GM23338 (cell line): ENCODE measurements at regions not wholly inside any gene's neighbourhood (a gene's known extent, or its start where the extent isn't known, plus 50 kb on each side); places are given as distances from the start of the nearest gene placed in this dataset.
"Not testable (repeated sequence)": the region's sequence is repeated elsewhere in the genome, so short reads cannot be mapped to it uniquely, and the experiment has no call there.

ENCODE experiments used
- ATAC-seq: fragments of 200-7000 bp; cut with Tn5 transposase; 3 replicates; pipeline ENCODE4 v1.9.1; 2020
- DNase-seq: peaks from one replicate; pipeline ENCODE4 v3.0.0-alpha.2; 2015; ENCODE audit warnings: low spot score
- H2AFZ ChIP-seq: fragments of 200-600 bp; sonication (generic); 2 replicates; pipeline ENCODE4 v1.8.0; 2016; ENCODE audit warnings: antibody characterized with exemption, mild to moderate bottlenecking, moderate library complexity
- H3F3A ChIP-seq: fragments of 200-600 bp; sonication (generic); replicated peaks from 2 replicates; pipeline ENCODE4 v1.8.0; 2017; ENCODE audit warnings: antibody characterized with exemption, mixed run types, low read depth
- H3K27ac ChIP-seq: fragments of 200-600 bp; sonication (generic); 2 replicates; pipeline ENCODE4 v1.6.1; 2016; ENCODE audit warnings: low read depth
- H3K27me3 ChIP-seq: fragments of 200-600 bp; sonication (generic); 2 replicates; pipeline ENCODE4 v1.8.0; 2016; ENCODE audit warnings: mild to moderate bottlenecking, mixed run types, moderate library complexity; ENCODE audit not compliant: insufficient read depth
- H3K36me3 ChIP-seq: fragments of 200-600 bp; sonication (generic); 2 replicates; pipeline ENCODE4 v1.8.0; 2016; ENCODE audit warnings: mild to moderate bottlenecking; ENCODE audit not compliant: insufficient read depth
- H3K4me1 ChIP-seq: fragments of 200-600 bp; sonication (generic); 2 replicates; pipeline ENCODE4 v1.8.0; 2016; ENCODE audit warnings: mild to moderate bottlenecking, moderate library complexity; ENCODE audit not compliant: insufficient read depth
- H3K4me2 ChIP-seq: fragments of 200-600 bp; sonication (generic); 2 replicates; pipeline ENCODE4 v1.7.1; 2017; ENCODE audit warnings: mixed run types
- H3K4me3 ChIP-seq: fragments of 200-600 bp; sonication (generic); 2 replicates; pipeline ENCODE4 v1.6.1; 2016; ENCODE audit warnings: mixed run types
- H3K79me2 ChIP-seq: fragments of 200-600 bp; sonication (generic); replicated peaks from 2 replicates; pipeline ENCODE4 v1.8.0; 2017; ENCODE audit warnings: mild to moderate bottlenecking; ENCODE audit not compliant: insufficient read depth
- H3K9me2 ChIP-seq: fragments of 200-600 bp; sonication (generic); 2 replicates; pipeline ENCODE4 v1.8.0; 2017; ENCODE audit not compliant: insufficient read depth
- H4K20me1 ChIP-seq: fragments of 200-600 bp; sonication (generic); replicated peaks from 2 replicates; pipeline ENCODE4 v1.8.0; 2017; ENCODE audit warnings: mild to moderate bottlenecking; ENCODE audit not compliant: insufficient read depth
- H3K27ac Mint-ChIP-seq: 2 replicates; pipeline ENCODE4 v1.8.0; 2020; ENCODE audit warnings: inconsistent platforms, mild to moderate bottlenecking, moderate library complexity, mixed read lengths
- H3K27me3 Mint-ChIP-seq: 3 replicates; pipeline ENCODE4 v1.8.0; 2022; ENCODE audit warnings: low read depth, mild to moderate bottlenecking, moderate library complexity, mixed read lengths, inconsistent platforms; ENCODE audit not compliant: insufficient read depth, poor library complexity
- H3K36me3 Mint-ChIP-seq: 3 replicates; pipeline ENCODE4 v1.8.0; 2021; ENCODE audit warnings: low read depth, mild to moderate bottlenecking, inconsistent platforms, moderate library complexity, mixed read lengths
- H3K4me1 Mint-ChIP-seq: 3 replicates; pipeline ENCODE4 v1.8.0; 2020; ENCODE audit warnings: mild to moderate bottlenecking, inconsistent platforms, mixed read lengths
- H3K4me3 Mint-ChIP-seq: 3 replicates; pipeline ENCODE4 v1.8.0; 2021; ENCODE audit warnings: moderate library complexity, mild to moderate bottlenecking, inconsistent platforms, mixed read lengths
- H3K9me3 Mint-ChIP-seq: 3 replicates; pipeline ENCODE4 v1.8.0; 2020; ENCODE audit warnings: moderate library complexity, mild to moderate bottlenecking, inconsistent platforms, mixed read lengths
- CREB1 ChIP-seq: fragments of 250-450 bp; sonication (Bioruptor Pico); IDR thresholded peaks from 2 replicates; pipeline ENCODE4 v1.5.0; 2020; ENCODE audit warnings: low read depth, mild to moderate bottlenecking, moderate library complexity
- CTCF ChIP-seq, 2 experiments: fragments of 200-600 bp in 1 of 2; sonication (generic) in 1 of 2; conservative IDR thresholded peaks; 2 replicates each; pipeline versions ENCODE4 v1.5.1 to v1.6.1; 2016 to 2017; ENCODE audit warnings: antibody characterized with exemption in 2 of 2, low read depth in 2 of 2, mild to moderate bottlenecking in 2 of 2, moderate library complexity in 1 of 2
- ETS1 ChIP-seq: IDR thresholded peaks from 2 replicates; pipeline ENCODE4 v1.6.1; 2016; ENCODE audit warnings: antibody characterized with exemption
- EZH2 ChIP-seq: fragments of 200-600 bp; sonication (generic); IDR thresholded peaks from one replicate; pipeline ENCODE4 v1.8.0; 2017; ENCODE audit warnings: antibody characterized with exemption, mild to moderate bottlenecking, low read depth; ENCODE audit not compliant: unreplicated experiment
- EZH2phosphoT487 ChIP-seq: fragments of 200-600 bp; sonication (generic); IDR thresholded peaks from one replicate; pipeline ENCODE4 v1.8.1; 2018; ENCODE audit warnings: antibody characterized with exemption; ENCODE audit not compliant: unreplicated experiment
- JUNB ChIP-seq: IDR thresholded peaks from one replicate; pipeline ENCODE4 v1.6.1; 2016; ENCODE audit warnings: antibody characterized with exemption; ENCODE audit not compliant: unreplicated experiment
- NANOG ChIP-seq: IDR thresholded peaks from 2 replicates; pipeline ENCODE4 v1.6.1; 2016; ENCODE audit warnings: antibody characterized with exemption, borderline replicate concordance
- POLR2AphosphoS5 ChIP-seq: IDR thresholded peaks from 2 replicates; pipeline ENCODE4 v1.6.1; 2016; ENCODE audit warnings: antibody characterized with exemption, low read depth
- REST ChIP-seq: IDR thresholded peaks from one replicate; pipeline ENCODE4 v1.6.1; 2018; ENCODE audit warnings: antibody characterized with exemption; ENCODE audit not compliant: unreplicated experiment
- ZNF331 ChIP-seq: fragments of 250-450 bp; sonication (Bioruptor Pico); IDR thresholded peaks from 2 replicates; pipeline ENCODE4 v1.5.0; 2020; ENCODE audit warnings: low read depth, mild to moderate bottlenecking, moderate library complexity

- TF ChIP-seq CTCF (conservative IDR thresholded peaks at IDR 0.05; ENCODE audit: low read depth in 2 of 2): no peak
- TF ChIP-seq POLR2AphosphoS5: no peak
- TF ChIP-seq ZNF331 (CRISPR knock-in tag): no peak
These were observed 575.3 kb upstream of the B3GAT1 start (continued) for GRCh38 chr11:134987223-134987768.

- H3K27me3 ChIP-seq: no peaks in the 10 kb centered on the region
- TF ChIP-seq NANOG (no peak), JUNB (no peak), ETS1 (no peak), EZH2phosphoT487 (no peak), EZH2 (no peak), REST (no peak), CREB1 (CRISPR knock-in tag) (no peak), ZNF331 (CRISPR knock-in tag) (no peak), POLR2AphosphoS5 (no peak)
- H3K27ac ChIP-seq: no peak overlapping the region
- Mint-ChIP-seq H3K36me3 (no peaks in the 10 kb centered on the region; the same call in 2 of the 3 replicates), H3K4me3 (no peak overlapping the region; the same call in 2 of the 3 replicates), H3K27ac (no peak overlapping the region), H3K27me3 (no peaks in the 10 kb centered on the region), H3K9me3 (no peaks in the 10 kb centered on the region), H3K4me1 (peaks cover 40% of the 10 kb centered on the region)
- no peak overlapping the region for H2AFZ ChIP-seq
- no peaks in the 10 kb centered on the region for H3K36me3 ChIP-seq
- H4K20me1 ChIP-seq: no peaks in the 10 kb centered on the region
- H3K4me3 ChIP-seq: no peak overlapping the region
- H3K79me2 ChIP-seq: no peaks in the 10 kb centered on the region
- H3K4me2 ChIP-seq: no peak overlapping the region
- no peaks in the 10 kb centered on the region for H3F3A ChIP-seq
- peaks cover 2% of the 10 kb centered on the region; the same call in 1 of the 2 replicates for H3K9me2 ChIP-seq
- no peak for ATAC-seq
- DNase-seq: no peak
- peaks cover 11% of the 10 kb centered on the region for H3K4me1 ChIP-seq
These were observed 572.4 kb upstream of the B3GAT1 start for GRCh38 chr11:134984421-134984820.

GRCh38 chr11:134982432-134982831, 570.4 kb upstream of the B3GAT1 start:
- not testable (repeated sequence) for H3K4me3 ChIP-seq, H3F3A ChIP-seq, DNase-seq, H3K27me3 Mint-ChIP-seq, H3K27ac ChIP-seq, H3K36me3 Mint-ChIP-seq, H4K20me1 ChIP-seq, H3K27me3 ChIP-seq, ATAC-seq, H3K36me3 ChIP-seq, H3K4me1 ChIP-seq, H3K9me2 ChIP-seq, H3K9me3 Mint-ChIP-seq, H3K4me3 Mint-ChIP-seq, H3K79me2 ChIP-seq
- peaks cover 26% of the 10 kb centered on the region for H3K4me1 Mint-ChIP-seq
- Histone ChIP-seq H2AFZ (0 out of 2 replicates have a peak overlapping the region, but pooled peaks have one; percentile 25), H3K4me2 (0 out of 2 replicates have a peak overlapping the region, but pooled peaks have one; percentile 8)
- peak overlapping the region; percentile 54; the same call in 1 of the 2 replicates for H3K27ac Mint-ChIP-seq
